GM12878 (cell line): ENCODE measurements at regions not wholly inside any gene's neighbourhood (a gene's known extent, or its start where the extent isn't known, plus 50 kb on each side); places are given as distances from the start of the nearest gene placed in this dataset.

Source experiments
- CTCF ChIP-seq, 3 experiments: IDR thresholded peaks in 2 of 3; conservative IDR thresholded peaks in 1 of 3; 2 replicates each; pipeline ENCODE4 v1.5.1; 2011; ENCODE audit warnings: low read depth in 3 of 3, low read length in 3 of 3, mild to moderate bottlenecking in 3 of 3, control low read depth in 2 of 3, moderate library complexity in 2 of 3, inconsistent platforms in 1 of 3, mixed read lengths in 1 of 3; ENCODE audit not compliant: control insufficient read depth in 2 of 3, insufficient read depth in 1 of 3; ENCODE audit errors: extremely low read depth in 1 of 3
- SMAD5 ChIP-seq: IDR thresholded peaks from 2 replicates; pipeline ENCODE4 v1.6.1; 2016; ENCODE audit warnings: antibody characterized with exemption, low read depth
- ZNF24 ChIP-seq: fragments of 450-650 bp; IDR thresholded peaks from 2 replicates; pipeline ENCODE4 v1.6.1; 2017; ENCODE audit warnings: antibody characterized with exemption, mild to moderate bottlenecking
- TF ChIP-seq, protein P1 (sequence below): IDR thresholded peaks from 2 replicates; pipeline ENCODE4 v1.6.1; 2011; ENCODE audit warnings: low read depth, low read length, improper control_type of control experiment, borderline replicate concordance

DNA sequence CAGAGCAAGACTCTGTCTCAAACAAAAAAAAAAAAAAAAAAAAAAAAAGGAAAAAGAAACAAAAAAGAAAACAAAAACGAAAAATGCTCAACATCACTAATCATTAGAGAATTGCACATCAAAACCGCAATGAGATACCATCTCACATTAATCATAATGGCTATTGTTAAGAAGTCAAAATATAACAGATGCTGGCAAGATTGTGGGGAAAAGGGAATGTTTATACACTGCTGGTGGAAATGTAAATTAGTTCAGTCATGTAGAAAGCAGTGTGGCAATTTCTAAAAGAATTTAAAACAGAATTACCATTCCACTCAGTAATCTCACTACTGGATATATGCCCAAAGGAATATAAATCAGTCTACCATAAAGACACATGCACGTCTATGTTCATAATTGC lies 50.4 kb upstream of the PRR16 start:
- TF ChIP-seq CTCF (IDR thresholded peaks at IDR 0.05 in 2 of 3, conservative IDR thresholded peaks at IDR 0.05 in 1 of 3; ENCODE audit: control insufficient read depth in 2 of 3, extremely low read depth in 1 of 3, insufficient read depth in 1 of 3, low read depth in 3 of 3, low read length in 3 of 3) (no peak), ZNF24 (no peak), SMAD5 (no peak)
- TF ChIP-seq, protein P1, sequence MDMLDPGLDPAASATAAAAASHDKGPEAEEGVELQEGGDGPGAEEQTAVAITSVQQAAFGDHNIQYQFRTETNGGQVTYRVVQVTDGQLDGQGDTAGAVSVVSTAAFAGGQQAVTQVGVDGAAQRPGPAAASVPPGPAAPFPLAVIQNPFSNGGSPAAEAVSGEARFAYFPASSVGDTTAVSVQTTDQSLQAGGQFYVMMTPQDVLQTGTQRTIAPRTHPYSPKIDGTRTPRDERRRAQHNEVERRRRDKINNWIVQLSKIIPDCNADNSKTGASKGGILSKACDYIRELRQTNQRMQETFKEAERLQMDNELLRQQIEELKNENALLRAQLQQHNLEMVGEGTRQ, result no peak
